Heart left ventricle (tissue), 13 donors: ENCODE measurements at regions not wholly inside any gene's neighbourhood (a gene's known extent, or its start where the extent isn't known, plus 50 kb on each side); places are given as distances from the start of the nearest gene placed in this dataset.
"Not testable (repeated sequence)": the region's sequence is repeated elsewhere in the genome, so short reads cannot be mapped to it uniquely, and the experiment has no call there.

ENCODE experiments used
- CTCF ChIP-seq, 12 donors: fragments of 200-600 bp; sonication (generic) in 4 of 12; IDR thresholded peaks; one replicate each; pipeline versions ENCODE4 v1.5.0 to v1.8.0; 2018 to 2022; ENCODE audit warnings: antibody characterized with exemption in 12 of 12, mild to moderate bottlenecking in 5 of 12
- POLR2A ChIP-seq, 2 donors: fragments of 450-650 bp; IDR thresholded peaks; one replicate each; pipeline ENCODE4 v1.6.1; 2017; ENCODE audit warnings: antibody characterized with exemption in 2 of 2, mild to moderate bottlenecking in 2 of 2, moderate library complexity in 2 of 2
- donor health status: ischemic (EF 13 %, LVEDD 7.1; RV severe dilation, severe dysfunction).
- donor health status: DM: no; HTN: yes; CAD: no.
- donor health status: DM: no; HTN: no; CAD: no.
- donor health status: ischemic (EF 25% LVEDD 6.9; RV normal size, moderate dysfunction).
- donor health status: ischemic (EF 25% LVEDD 5.7; RV mildly dilated, moderate dysfunction).
- donor health status: ischemic (EF 35%, LVEDD 5.7; RV mildly dilated, moderate dysfunction).
- donor health status: nonischemic (EF 11% LVEDD 7.7; RV severe dilation, severe dysfunction).
- donor health status: DM: yes; HTN: yes; CAD: no.
- donor health status: PGD.
- donor health status: ischemic (EF 29% LVEDD 5.4; RV normal size, mild dysfunction).
- donor health status: nonischemic (EF 23%, LVEDD 6.1; RV moderate dilation, normal function).

- TF ChIP-seq CTCF, POLR2A (IDR thresholded peaks at IDR 0.05): not testable (repeated sequence)
Observed at GRCh38 chrY:22477846-22478245, 74.6 kb downstream of the RBMY1J start.
